Uterus (tissue), 2 donors: ENCODE measurements at regions not wholly inside any gene's neighbourhood (a gene's known extent, or its start where the extent isn't known, plus 50 kb on each side); places are given as distances from the start of the nearest gene placed in this dataset.

Experiments used
- POLR2A ChIP-seq, 2 donors: fragments of 450-650 bp; IDR thresholded peaks; one replicate each; pipeline ENCODE4 v1.6.1; 2016; ENCODE audit warnings: antibody characterized with exemption in 2 of 2, mild to moderate bottlenecking in 1 of 2, moderate library complexity in 1 of 2
- TF ChIP-seq, protein P1 (sequence below), 4 experiments: fragments of 200-600 bp in 2 of 4; fragments of 450-650 bp in 2 of 4; sonication (generic) in 2 of 4; IDR thresholded peaks; one replicate each; pipeline ENCODE4 v1.5.1; 2016 to 2019; ENCODE audit warnings: antibody characterized with exemption in 4 of 4, mild to moderate bottlenecking in 2 of 4, moderate library complexity in 1 of 4

DNA sequence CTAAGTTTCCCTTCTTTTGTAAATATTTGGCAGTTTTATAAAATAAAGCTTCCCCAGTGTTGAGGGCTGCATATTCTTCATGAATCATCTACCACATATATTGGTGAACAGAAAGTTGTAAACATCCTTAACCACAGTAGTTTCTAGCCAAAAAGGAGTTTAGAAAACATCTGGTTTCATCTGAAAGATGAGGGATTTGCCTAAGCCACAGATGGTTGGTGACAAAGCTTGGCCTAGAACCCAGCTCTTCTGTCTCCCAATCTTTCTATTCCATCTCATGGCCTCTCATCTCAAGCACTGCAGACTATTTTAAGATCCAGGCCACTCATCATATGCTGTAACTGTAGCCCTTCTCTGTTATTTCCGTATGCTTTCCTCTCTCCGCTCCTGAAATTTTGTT, 232.3 kb upstream of the TRPM3 start:
- no peak for TF ChIP-seq POLR2A (IDR thresholded peaks at IDR 0.05)
- TF ChIP-seq, protein P1, sequence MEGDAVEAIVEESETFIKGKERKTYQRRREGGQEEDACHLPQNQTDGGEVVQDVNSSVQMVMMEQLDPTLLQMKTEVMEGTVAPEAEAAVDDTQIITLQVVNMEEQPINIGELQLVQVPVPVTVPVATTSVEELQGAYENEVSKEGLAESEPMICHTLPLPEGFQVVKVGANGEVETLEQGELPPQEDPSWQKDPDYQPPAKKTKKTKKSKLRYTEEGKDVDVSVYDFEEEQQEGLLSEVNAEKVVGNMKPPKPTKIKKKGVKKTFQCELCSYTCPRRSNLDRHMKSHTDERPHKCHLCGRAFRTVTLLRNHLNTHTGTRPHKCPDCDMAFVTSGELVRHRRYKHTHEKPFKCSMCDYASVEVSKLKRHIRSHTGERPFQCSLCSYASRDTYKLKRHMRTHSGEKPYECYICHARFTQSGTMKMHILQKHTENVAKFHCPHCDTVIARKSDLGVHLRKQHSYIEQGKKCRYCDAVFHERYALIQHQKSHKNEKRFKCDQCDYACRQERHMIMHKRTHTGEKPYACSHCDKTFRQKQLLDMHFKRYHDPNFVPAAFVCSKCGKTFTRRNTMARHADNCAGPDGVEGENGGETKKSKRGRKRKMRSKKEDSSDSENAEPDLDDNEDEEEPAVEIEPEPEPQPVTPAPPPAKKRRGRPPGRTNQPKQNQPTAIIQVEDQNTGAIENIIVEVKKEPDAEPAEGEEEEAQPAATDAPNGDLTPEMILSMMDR (IDR thresholded peaks at IDR 0.05): no peak
